ENCODE measurements at regions not wholly inside any gene's neighbourhood (a gene's known extent, or its start where the extent isn't known, plus 50 kb on each side); places are given as distances from the start of the nearest gene placed in this dataset.
A peak's percentile ranks its signal among the peaks of the same experiment; 100 is the strongest.

DNA sequence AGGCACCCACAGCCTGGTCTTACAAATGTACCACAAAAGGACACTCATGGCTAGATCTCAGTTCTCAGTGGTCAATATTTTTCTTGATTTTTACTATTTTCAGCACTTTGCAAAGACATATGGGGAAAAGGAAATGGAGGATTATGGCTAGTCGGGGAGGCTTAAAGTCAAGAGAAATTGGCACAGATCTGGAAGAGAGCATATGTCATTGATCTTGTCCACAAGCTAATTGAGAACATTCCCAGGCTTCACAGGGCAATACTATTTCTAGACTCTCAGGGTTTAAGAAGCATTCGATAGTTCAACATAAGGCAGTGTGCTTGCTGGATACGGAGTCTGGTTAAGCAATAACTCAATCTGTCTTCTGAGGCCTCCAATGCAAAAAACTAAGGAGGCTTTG is 285.8 kb downstream of the ZNF608 start:
- no peaks in the 10 kb centered on the region for H3K9me3 ChIP-seq
- H3K36me3 ChIP-seq = no peaks in the 10 kb centered on the region
- no peak overlapping the region for H3K27ac ChIP-seq
- DNase-seq = no peak
- TF ChIP-seq POLR2A (IDR thresholded peaks at IDR 0.05) = no peak
- TF ChIP-seq, protein P1, sequence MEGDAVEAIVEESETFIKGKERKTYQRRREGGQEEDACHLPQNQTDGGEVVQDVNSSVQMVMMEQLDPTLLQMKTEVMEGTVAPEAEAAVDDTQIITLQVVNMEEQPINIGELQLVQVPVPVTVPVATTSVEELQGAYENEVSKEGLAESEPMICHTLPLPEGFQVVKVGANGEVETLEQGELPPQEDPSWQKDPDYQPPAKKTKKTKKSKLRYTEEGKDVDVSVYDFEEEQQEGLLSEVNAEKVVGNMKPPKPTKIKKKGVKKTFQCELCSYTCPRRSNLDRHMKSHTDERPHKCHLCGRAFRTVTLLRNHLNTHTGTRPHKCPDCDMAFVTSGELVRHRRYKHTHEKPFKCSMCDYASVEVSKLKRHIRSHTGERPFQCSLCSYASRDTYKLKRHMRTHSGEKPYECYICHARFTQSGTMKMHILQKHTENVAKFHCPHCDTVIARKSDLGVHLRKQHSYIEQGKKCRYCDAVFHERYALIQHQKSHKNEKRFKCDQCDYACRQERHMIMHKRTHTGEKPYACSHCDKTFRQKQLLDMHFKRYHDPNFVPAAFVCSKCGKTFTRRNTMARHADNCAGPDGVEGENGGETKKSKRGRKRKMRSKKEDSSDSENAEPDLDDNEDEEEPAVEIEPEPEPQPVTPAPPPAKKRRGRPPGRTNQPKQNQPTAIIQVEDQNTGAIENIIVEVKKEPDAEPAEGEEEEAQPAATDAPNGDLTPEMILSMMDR (IDR thresholded peaks at IDR 0.05) = no peak
- no peak overlapping the region for H3K4me3 ChIP-seq
- no peaks in the 10 kb centered on the region for H3K27me3 ChIP-seq
- H3K4me1 ChIP-seq = no peaks in the 10 kb centered on the region

DNA sequence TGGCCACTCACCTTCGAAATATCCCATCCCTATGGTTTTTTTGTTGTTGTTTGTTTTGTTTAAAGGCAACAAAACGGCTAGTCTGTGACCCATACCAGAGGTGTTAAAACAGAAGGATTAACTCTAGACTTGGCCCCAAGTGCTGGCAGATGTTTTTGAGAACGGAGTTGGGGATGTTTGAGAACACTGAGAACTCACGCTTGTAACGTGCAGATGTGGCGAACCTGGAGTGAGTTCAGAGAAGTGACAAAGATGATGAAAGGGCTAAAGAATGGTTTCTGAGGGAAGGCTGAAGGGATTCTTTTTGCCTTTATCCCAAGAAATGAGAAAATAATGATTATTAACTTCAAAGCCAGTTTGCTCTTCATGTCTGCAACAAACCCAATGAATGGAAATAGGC is 286.5 kb downstream of the ZNF608 start:
- Histone ChIP-seq H3K27ac (no peak overlapping the region), H3K4me1 (no peaks in the 10 kb centered on the region), H3K36me3 (no peaks in the 10 kb centered on the region), H3K9me3 (no peaks in the 10 kb centered on the region), H3K4me3 (no peak overlapping the region), H3K27me3 (no peaks in the 10 kb centered on the region)
- DNase-seq = no peak
- TF ChIP-seq, protein P1 (IDR thresholded peaks at IDR 0.05) = no peak
- TF ChIP-seq POLR2A (IDR thresholded peaks at IDR 0.05) = no peak

DNA sequence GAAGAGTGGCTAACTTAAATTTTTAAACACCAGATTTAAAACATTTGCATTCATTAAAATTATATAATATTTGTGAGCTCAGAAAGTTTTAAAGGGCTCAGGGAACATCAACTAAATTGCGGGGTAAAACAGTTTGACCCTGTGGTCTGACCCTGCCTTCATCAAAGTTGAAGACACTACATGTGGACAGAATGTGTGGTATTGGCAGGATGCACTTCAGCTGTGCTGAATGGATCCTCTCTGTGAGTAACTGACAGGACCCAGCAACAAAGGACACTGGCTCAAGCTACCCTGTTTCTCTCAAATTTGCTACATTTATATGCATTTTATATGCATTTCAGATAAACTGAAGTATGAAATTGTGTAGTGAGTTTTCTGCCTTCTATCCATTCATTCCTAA is 288.5 kb downstream of the ZNF608 start:
- no peak for TF ChIP-seq POLR2A (IDR thresholded peaks at IDR 0.05)
- TF ChIP-seq, protein P1 (IDR thresholded peaks at IDR 0.05) = no peak
- H3K36me3 ChIP-seq = no peaks in the 10 kb centered on the region
- peaks cover 0 to 5% (median 0%) of the 10 kb centered on the region in 4 donors for H3K4me1 ChIP-seq
- H3K4me3 ChIP-seq = no peak overlapping the region
- no peaks in the 10 kb centered on the region for H3K9me3 ChIP-seq
- H3K27me3 ChIP-seq = no peaks in the 10 kb centered on the region
- DNase-seq = no peak
- no peak overlapping the region for H3K27ac ChIP-seq

DNA sequence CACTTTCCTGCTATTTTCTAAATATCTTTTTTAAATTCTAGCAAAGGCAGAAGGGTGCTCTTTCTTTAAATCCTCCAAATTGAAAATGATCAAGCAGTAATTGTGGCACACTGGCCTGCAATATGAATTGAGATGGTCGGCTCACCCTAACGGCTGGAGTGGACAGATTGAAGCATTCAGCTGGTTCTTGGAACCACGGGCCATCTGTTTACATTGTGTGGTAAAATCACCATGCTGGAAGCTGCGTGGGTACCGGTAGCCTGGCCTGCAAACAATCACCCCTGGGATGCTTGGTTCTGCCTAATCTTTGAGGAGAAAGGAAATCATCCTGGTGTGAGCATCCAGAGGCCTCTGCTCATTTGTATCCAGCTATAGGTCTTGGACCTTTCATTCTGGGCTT is 289.3 kb downstream of the ZNF608 start:
- no peak for DNase-seq
- no peaks in the 10 kb centered on the region for H3K36me3 ChIP-seq
- H3K4me3 ChIP-seq = no peak overlapping the region
- H3K27ac ChIP-seq = no peak overlapping the region
- no peaks in the 10 kb centered on the region for H3K9me3 ChIP-seq
- peaks cover 0 to 7% (median 0%) of the 10 kb centered on the region in 4 donors for H3K4me1 ChIP-seq
- no peaks in the 10 kb centered on the region for H3K27me3 ChIP-seq
- TF ChIP-seq, protein P1 (IDR thresholded peaks at IDR 0.05) = no peak
- no peak for TF ChIP-seq POLR2A (IDR thresholded peaks at IDR 0.05)

DNA sequence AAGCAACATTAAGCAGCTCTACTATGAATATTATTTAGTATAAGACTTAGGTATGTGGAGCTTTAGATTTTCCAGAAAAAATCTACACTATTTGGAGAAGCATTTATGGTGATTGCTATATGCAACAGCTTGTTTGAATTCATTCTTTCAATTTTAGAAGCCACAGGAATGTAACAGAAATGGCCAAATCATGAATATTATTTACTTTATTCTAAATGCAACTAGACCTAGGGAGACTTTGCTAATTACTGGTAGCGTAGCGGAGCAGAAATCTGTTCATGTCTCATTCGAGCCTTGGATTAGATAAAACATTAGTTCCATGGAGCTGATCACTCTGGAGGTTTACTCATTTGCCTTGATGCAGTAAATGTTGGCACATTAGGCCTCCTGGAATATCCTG is 290.2 kb downstream of the ZNF608 start:
- Histone ChIP-seq H3K4me3 (no peak overlapping the region), H3K27ac (no peak overlapping the region), H3K9me3 (no peaks in the 10 kb centered on the region), H3K36me3 (no peaks in the 10 kb centered on the region), H3K27me3 (no peaks in the 10 kb centered on the region), H3K4me1 (peaks cover 0 to 7% (median 0%) of the 10 kb centered on the region in 4 donors)
- TF ChIP-seq, protein P1 (IDR thresholded peaks at IDR 0.05) = no peak
- no peak for TF ChIP-seq POLR2A (IDR thresholded peaks at IDR 0.05)
- no peak for DNase-seq

DNA sequence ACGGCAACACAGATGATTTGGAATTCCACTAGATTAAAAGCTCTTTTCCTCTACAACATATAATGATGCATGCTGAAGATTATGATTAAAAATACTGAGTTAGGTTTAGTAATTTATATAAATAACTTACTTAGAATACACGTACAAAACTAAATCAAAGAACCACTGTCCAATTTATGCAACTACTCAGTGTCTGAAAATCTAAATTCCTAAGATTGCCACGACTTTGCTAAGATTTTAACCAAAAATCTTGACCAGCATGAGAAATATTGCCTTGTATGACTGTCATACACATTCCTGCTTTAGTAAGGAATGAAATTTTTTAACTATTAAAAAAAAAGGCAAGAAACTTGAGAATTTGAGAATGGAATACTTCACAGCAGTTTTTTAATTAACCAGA is 292.4 kb downstream of the ZNF608 start:
- Histone ChIP-seq H3K9me3 (no peaks in the 10 kb centered on the region), H3K4me3 (no peak overlapping the region), H3K27ac (peak overlapping the region in 1 of 4 donors; percentile 18), H3K36me3 (no peaks in the 10 kb centered on the region), H3K4me1 (peaks cover 0 to 7% (median 0%) of the 10 kb centered on the region in 4 donors), H3K27me3 (no peaks in the 10 kb centered on the region)
- TF ChIP-seq POLR2A (IDR thresholded peaks at IDR 0.05) = no peak
- TF ChIP-seq, protein P1 (IDR thresholded peaks at IDR 0.05) = no peak
- no peak for DNase-seq
